ENCODE measurements at regions not wholly inside any gene's neighbourhood (a gene's known extent, or its start where the extent isn't known, plus 50 kb on each side); places are given as distances from the start of the nearest gene placed in this dataset.

DNA sequence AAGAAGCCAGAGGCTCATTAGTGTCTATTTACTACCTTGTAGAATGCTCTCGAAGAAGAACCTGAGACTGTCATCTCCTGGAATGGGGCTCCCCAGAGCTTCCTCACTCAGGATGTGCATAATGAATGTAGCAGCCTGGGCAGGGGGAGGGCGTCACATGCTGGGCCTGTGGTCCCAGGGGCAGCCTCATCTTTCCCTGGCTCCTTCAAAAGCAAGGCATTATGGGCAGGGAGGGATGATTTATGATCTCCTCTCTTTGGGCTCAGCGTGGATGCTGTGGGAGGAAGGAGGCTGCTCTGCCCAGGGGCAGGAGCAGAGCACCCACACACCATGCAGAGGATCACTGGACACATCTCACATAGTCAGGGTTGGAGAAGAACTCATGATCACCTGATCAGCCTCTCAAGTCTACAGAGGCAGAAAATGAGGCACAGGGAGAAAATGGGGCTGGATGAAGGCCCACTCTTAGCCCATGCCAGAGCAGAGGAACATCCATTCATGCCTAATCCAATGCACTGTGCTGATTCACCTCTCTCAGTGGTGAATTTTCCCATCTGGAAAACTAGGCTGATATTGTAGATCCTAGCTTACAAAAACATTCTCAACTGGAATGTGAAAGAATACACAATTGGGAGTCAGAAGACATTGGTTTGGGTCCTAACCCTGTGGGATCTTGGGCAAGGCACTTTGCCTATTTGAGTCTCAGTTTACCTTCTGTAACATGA, 173.7 kb downstream of the CARTPT start:
- TF ChIP-seq POLR2A (IDR thresholded peaks at IDR 0.05; ENCODE audit: low read length), result no peak
- TF ChIP-seq GATA1 (IDR thresholded peaks at IDR 0.05; ENCODE audit: low read depth, low read length), result no peak
- DNase-seq, result no peak

DNA sequence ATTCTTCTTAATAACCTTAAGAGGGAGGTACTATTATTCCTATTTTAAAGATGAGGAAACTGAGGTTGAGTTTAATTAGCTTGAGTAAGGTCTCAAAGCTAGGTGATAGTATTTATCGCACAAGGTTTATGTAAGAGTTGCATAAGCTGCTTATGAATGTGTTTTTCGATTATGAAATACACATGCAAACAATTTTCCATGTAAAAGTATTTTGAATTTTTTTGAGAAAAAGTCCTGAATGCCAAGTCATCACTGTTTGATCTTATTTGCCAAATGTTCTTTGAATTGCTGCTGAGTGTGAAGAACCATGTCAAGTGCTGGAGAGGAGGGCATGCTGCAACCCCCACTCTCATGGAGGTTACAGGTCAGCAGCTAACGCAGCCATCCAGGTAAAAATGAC, 174.4 kb downstream of the CARTPT start:
- TF ChIP-seq POLR2A (IDR thresholded peaks at IDR 0.05; ENCODE audit: low read length) (no peak), GATA1 (IDR thresholded peaks at IDR 0.05; ENCODE audit: low read depth, low read length) (no peak)
- DNase-seq, result no peak

DNA sequence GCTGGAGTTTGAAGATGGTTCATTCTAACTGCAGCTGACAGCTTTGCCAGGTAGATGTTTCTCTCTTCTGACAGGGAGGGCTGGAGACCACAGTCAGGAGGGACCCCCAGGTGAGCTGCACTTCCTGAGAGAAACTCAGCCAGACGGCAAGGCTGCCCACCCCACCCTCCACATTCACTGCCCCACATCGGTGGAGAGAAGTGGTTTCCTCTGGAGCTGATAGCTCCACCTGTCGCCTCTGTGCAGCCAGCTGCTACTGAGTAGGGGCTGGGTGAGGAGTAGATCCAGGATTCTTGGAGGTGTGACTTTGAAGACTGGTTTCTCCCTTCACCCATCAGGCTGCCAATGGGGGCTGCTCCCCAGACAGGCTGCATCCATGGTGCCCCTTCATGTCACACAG, 175.0 kb downstream of the CARTPT start:
- DNase-seq, result no peak
- TF ChIP-seq POLR2A (IDR thresholded peaks at IDR 0.05; ENCODE audit: low read length) (no peak), GATA1 (IDR thresholded peaks at IDR 0.05; ENCODE audit: low read depth, low read length) (no peak)

DNA sequence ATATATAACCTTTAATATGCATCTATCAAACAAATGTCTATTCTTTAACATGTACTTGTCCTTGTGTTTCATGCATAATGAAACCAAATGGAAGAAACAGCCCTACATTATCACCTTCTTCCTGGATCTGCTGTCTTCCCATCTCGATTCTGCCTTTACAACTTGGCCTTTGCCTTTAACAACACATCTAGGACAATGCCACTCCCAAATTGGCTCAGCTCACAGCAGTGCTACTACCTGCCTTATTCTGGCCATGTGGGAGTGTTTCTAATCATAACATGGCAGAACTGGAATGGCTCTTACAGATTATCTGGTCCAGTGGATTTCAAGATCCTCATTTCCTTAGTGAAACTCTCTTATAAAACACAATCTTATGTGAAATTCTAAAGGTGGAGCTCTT, 176.5 kb downstream of the CARTPT start:
- TF ChIP-seq POLR2A (IDR thresholded peaks at IDR 0.05; ENCODE audit: low read length), result no peak
- no peak for TF ChIP-seq GATA1 (IDR thresholded peaks at IDR 0.05; ENCODE audit: low read depth, low read length)
- no peak for DNase-seq

DNA sequence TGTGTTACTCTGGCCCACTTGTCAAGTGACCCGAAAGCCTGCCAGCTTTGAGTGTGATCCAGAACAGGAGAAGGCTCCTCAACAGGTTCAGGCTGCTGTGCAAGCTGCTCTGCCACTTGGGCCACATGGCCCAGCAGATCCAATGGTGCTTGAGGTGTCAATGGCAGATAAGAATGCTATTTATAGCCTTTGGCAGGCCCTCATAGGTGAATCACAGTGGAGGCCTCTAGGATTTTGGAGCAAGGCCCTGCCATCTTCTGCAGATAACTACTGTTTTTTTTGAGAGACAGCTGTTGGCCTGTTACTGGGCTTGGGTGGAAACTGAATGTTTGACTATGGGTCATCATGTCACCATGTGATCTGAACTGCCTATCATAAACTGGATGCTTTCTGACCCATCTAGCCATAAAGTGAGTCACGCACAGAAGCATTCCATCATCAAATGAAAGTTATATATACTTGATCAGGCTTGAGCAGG, 180.8 kb downstream of the CARTPT start:
- no peak for TF ChIP-seq POLR2A (IDR thresholded peaks at IDR 0.05; ENCODE audit: low read length)
- no peak for TF ChIP-seq GATA1 (IDR thresholded peaks at IDR 0.05; ENCODE audit: low read depth, low read length)
- DNase-seq, result no peak

DNA sequence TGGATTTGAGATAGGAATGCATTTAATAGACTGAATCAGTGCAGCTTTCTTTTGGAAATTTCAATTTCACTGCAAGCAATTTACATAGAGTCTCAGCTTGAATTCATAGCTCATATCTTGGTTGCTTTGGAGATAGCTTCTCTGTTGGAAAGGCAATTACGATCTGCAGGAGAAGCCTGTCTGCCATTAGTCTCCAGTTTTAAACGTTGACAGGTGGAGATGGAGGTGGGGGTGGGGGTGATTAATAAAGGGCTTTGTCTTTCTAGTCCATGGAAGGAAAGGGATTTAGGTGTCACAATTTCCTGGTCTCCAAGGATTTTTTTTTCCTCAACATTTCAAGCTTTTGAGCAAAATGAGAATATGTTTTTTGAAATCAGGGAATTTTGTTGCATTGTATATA, 184.7 kb downstream of the CARTPT start:
- DNase-seq, result no peak
- no peak for TF ChIP-seq POLR2A (IDR thresholded peaks at IDR 0.05; ENCODE audit: low read length)
- no peak for TF ChIP-seq GATA1 (IDR thresholded peaks at IDR 0.05; ENCODE audit: low read depth, low read length)

DNA sequence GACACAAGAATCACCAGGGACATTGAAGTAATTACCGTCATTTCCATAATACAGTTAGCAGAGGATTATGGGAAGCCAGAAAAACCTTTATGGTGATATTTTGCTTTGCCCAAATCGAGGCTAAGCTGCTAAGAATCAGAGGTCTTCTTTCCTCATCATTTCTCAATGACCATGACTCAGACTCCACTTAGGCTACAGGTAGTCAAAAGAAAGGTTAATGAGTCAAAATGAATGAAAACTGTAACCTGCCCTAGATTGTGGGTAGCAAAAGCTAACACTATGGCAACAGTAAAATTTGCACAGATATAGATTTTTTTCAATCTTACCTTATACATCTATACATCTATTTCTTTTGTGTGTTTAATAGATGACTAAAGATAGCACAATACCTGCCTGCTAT, 185.8 kb downstream of the CARTPT start:
- no peak for DNase-seq
- TF ChIP-seq GATA1 (IDR thresholded peaks at IDR 0.05; ENCODE audit: low read depth, low read length), result no peak
- no peak for TF ChIP-seq POLR2A (IDR thresholded peaks at IDR 0.05; ENCODE audit: low read length)

DNA sequence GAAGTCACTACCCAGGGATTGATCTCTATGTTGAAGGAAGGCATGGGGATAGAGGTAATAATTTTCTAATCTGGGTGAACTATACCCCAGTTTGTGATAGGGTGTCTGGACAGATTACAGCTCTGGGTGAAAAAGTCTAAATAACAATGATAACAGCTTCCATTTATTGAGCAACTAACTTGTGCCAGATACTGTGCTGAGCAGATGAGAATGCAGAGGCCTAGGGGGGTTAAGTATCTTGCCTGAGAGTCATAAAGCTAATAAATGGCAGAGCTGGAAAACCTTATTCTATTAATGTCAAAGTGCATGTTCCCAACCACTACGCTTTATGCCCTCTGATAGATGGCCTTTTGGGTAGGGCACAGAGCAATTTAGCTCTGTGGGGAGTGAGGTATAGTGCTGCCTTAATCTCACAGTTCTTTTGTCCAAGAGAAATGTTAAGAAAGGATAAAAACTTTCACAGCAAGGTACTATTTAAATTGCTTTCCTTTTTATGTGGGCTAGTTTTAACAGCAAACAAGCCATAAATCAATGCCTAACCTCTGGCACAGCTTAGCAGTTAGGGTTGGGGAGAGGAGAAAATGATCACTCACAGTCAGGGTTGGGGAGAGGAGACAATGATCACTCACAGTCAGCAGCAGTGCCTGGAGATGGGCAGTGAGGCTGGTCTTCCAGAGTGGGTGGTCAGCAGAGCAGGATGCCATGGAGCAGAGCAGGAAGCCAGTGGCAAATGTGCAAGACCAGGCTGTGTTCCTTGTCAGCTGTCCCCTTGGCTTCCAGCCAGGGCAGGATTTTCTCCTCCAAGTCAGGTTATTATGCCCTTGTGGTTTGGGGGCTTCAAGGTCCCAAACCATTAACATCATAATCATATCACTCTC, 187.0 kb downstream of the CARTPT start:
- TF ChIP-seq GATA1 (IDR thresholded peaks at IDR 0.05; ENCODE audit: low read depth, low read length), result no peak
- TF ChIP-seq POLR2A (IDR thresholded peaks at IDR 0.05; ENCODE audit: low read length), result no peak
- no peak for DNase-seq

DNA sequence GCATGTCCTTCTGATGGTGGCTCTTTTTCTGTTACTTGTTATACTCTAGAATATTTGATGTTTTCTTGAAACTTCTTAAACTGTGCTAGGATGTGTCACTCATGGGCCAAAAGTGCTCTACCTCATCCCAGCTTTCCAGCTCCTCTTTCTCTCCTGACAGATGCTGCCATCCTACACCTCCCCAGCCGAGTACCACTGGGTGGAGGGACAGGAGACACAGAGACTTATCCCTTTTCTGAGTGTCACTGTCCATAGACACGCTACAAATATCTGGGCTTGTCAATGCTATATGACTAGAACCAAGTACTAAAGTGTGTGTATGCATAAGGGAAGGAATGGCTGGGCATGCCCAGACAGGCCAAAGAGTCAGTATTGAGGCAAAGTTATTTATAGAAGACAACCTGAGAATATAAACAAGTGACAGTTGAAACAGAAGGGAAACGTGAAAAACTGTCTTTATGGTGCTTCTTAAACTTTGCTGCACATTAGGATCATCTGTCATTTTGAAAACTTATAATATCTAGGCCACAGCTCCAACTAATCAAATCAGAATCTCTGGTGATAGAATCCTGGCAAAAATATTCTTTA, 188.0 kb downstream of the CARTPT start:
- TF ChIP-seq POLR2A (IDR thresholded peaks at IDR 0.05; ENCODE audit: low read length) (no peak), GATA1 (IDR thresholded peaks at IDR 0.05; ENCODE audit: low read depth, low read length) (no peak)
- no peak for DNase-seq

DNA sequence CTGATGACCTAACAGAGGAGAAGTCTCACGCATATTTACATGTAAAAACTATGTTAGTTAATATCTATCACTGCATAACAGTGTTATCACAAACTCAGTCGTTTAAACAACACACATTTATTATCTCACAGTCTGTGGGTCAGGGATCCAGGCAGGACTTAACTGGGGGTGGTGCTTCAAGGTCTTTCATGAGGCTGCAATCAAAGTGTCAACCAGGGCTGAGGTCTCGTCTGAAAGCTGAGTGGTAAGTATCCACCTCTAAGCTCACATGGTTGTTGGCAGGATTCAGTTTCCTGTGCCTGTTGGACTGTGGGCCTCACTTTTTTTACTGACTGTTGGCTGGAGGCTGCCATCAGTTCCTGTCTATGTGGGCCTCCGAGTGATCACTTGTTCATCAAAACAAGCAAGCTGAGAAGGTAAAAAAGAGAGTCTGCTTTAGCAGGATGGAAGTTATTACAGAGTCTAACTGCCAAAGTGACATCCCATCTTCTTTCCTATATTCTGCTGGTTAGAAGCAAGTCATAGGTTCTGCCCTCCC, 188.6 kb downstream of the CARTPT start:
- DNase-seq, result no peak
- TF ChIP-seq GATA1 (IDR thresholded peaks at IDR 0.05; ENCODE audit: low read depth, low read length) (no peak), POLR2A (IDR thresholded peaks at IDR 0.05; ENCODE audit: low read length) (no peak)

DNA sequence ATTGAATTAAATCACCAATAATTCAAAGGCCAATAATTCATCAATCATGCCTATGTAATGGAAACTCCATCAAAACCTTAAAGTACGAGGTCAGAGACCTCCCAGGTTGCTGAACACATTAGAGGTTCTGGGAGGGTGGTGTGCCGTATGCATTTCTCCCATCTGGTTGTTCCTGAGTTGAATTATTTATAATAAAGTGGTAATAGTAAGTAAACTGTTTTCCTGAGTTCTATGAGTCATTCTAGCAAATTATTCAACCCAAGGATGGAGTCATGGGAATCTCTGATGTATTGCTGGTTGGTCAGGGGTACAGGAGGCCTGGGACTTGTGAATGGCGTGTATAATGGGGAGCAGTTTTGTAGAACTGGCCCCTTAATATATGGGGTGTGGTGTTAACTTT, 191.7 kb downstream of the CARTPT start:
- no peak for DNase-seq
- no peak for TF ChIP-seq POLR2A (IDR thresholded peaks at IDR 0.05; ENCODE audit: low read length)
- TF ChIP-seq GATA1 (IDR thresholded peaks at IDR 0.05; ENCODE audit: low read depth, low read length), result no peak

DNA sequence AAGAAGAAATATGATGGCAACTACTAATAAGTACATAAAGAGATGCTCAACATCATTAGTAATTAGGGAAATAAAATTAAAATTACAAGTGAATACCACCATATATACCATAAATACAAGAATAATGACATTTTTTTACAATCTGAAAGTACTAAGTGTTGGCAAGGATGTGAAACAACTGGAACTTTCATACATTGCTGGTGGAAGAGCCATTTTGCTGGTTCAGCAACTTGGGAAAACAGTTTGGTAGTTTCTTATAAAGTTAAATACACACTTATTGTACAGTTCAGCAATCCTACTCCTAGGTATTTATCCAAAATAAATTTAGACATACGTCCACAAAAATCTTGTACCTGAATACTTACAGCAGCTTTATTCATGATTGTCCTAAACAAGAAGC, 192.9 kb downstream of the CARTPT start:
- no peak for DNase-seq
- TF ChIP-seq GATA1 (IDR thresholded peaks at IDR 0.05; ENCODE audit: low read depth, low read length), result no peak
- TF ChIP-seq POLR2A (IDR thresholded peaks at IDR 0.05; ENCODE audit: low read length), result no peak

DNA sequence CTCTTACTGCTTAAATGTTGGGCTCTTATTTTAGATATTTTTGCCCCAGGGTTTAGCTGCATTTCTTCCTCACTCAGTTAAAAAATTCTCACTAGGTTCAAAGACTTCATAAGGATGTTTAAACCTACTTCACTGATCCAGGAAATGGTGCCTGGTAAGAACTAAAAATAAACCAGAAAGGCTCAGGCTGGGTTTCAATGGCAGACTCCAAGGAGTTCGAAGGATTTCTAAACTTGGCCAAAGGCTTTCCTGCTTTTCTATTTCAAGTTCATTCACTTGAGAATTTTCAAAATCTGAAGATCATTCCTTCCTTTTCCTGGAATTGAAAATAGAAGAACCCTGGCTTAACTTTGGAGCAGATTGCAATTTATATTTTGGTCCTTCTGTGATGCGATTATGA, 193.0 kb upstream of the MAP1B start:
- no peak for DNase-seq
- TF ChIP-seq POLR2A (IDR thresholded peaks at IDR 0.05; ENCODE audit: low read length), result no peak
- TF ChIP-seq GATA1 (IDR thresholded peaks at IDR 0.05; ENCODE audit: low read depth, low read length), result no peak

DNA sequence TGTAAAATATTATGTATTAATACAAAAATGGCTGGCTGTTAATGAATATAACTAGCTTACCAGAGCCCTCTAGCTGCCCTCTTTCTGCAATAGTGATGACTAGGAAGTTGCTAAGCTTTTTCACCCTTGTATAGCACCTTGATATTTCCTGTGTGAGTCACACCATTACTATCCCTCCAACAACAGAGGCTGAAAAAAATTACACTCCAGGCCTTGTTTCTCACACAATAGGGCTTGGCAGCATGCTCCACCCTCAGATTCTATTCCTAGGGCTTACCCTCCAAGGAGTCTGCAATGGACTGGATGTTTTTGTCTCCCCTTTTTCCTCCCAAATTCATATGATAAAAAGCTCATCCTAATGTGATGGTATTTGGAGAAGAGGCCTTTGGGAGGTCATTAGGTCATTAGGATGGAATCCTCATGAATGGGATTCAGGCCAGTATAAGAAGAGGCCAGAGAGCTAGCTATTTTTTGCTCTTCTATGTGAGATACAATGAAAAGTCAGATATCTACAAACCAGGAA, 184.6 kb upstream of the MAP1B start:
- no peak for TF ChIP-seq GATA1 (IDR thresholded peaks at IDR 0.05; ENCODE audit: low read depth, low read length)
- TF ChIP-seq POLR2A (IDR thresholded peaks at IDR 0.05; ENCODE audit: low read length), result no peak
- no peak for DNase-seq
